GM23338 (cell line): ENCODE measurements at regions not wholly inside any gene's neighbourhood (a gene's known extent, or its start where the extent isn't known, plus 50 kb on each side); places are given as distances from the start of the nearest gene placed in this dataset.

Experiments used
- ATAC-seq: fragments of 200-7000 bp; cut with Tn5 transposase; 3 replicates; pipeline ENCODE4 v1.9.1; 2020
- DNase-seq: peaks from one replicate; pipeline ENCODE4 v3.0.0-alpha.2; 2015; ENCODE audit warnings: low spot score
- H2AFZ ChIP-seq: fragments of 200-600 bp; sonication (generic); 2 replicates; pipeline ENCODE4 v1.8.0; 2016; ENCODE audit warnings: antibody characterized with exemption, mild to moderate bottlenecking, moderate library complexity
- H3F3A ChIP-seq: fragments of 200-600 bp; sonication (generic); replicated peaks from 2 replicates; pipeline ENCODE4 v1.8.0; 2017; ENCODE audit warnings: antibody characterized with exemption, mixed run types, low read depth
- H3K27ac ChIP-seq: fragments of 200-600 bp; sonication (generic); 2 replicates; pipeline ENCODE4 v1.6.1; 2016; ENCODE audit warnings: low read depth
- H3K27me3 ChIP-seq: fragments of 200-600 bp; sonication (generic); 2 replicates; pipeline ENCODE4 v1.8.0; 2016; ENCODE audit warnings: mild to moderate bottlenecking, mixed run types, moderate library complexity; ENCODE audit not compliant: insufficient read depth
- H3K36me3 ChIP-seq: fragments of 200-600 bp; sonication (generic); 2 replicates; pipeline ENCODE4 v1.8.0; 2016; ENCODE audit warnings: mild to moderate bottlenecking; ENCODE audit not compliant: insufficient read depth
- H3K4me1 ChIP-seq: fragments of 200-600 bp; sonication (generic); 2 replicates; pipeline ENCODE4 v1.8.0; 2016; ENCODE audit warnings: mild to moderate bottlenecking, moderate library complexity; ENCODE audit not compliant: insufficient read depth
- H3K4me2 ChIP-seq: fragments of 200-600 bp; sonication (generic); 2 replicates; pipeline ENCODE4 v1.7.1; 2017; ENCODE audit warnings: mixed run types
- H3K4me3 ChIP-seq: fragments of 200-600 bp; sonication (generic); 2 replicates; pipeline ENCODE4 v1.6.1; 2016; ENCODE audit warnings: mixed run types
- H3K79me2 ChIP-seq: fragments of 200-600 bp; sonication (generic); replicated peaks from 2 replicates; pipeline ENCODE4 v1.8.0; 2017; ENCODE audit warnings: mild to moderate bottlenecking; ENCODE audit not compliant: insufficient read depth
- H3K9me2 ChIP-seq: fragments of 200-600 bp; sonication (generic); 2 replicates; pipeline ENCODE4 v1.8.0; 2017; ENCODE audit not compliant: insufficient read depth
- H4K20me1 ChIP-seq: fragments of 200-600 bp; sonication (generic); replicated peaks from 2 replicates; pipeline ENCODE4 v1.8.0; 2017; ENCODE audit warnings: mild to moderate bottlenecking; ENCODE audit not compliant: insufficient read depth
- H3K27ac Mint-ChIP-seq: 2 replicates; pipeline ENCODE4 v1.8.0; 2020; ENCODE audit warnings: inconsistent platforms, mild to moderate bottlenecking, moderate library complexity, mixed read lengths
- H3K27me3 Mint-ChIP-seq: 3 replicates; pipeline ENCODE4 v1.8.0; 2022; ENCODE audit warnings: low read depth, mild to moderate bottlenecking, moderate library complexity, mixed read lengths, inconsistent platforms; ENCODE audit not compliant: insufficient read depth, poor library complexity
- H3K36me3 Mint-ChIP-seq: 3 replicates; pipeline ENCODE4 v1.8.0; 2021; ENCODE audit warnings: low read depth, mild to moderate bottlenecking, inconsistent platforms, moderate library complexity, mixed read lengths
- H3K4me1 Mint-ChIP-seq: 3 replicates; pipeline ENCODE4 v1.8.0; 2020; ENCODE audit warnings: mild to moderate bottlenecking, inconsistent platforms, mixed read lengths
- H3K4me3 Mint-ChIP-seq: 3 replicates; pipeline ENCODE4 v1.8.0; 2021; ENCODE audit warnings: moderate library complexity, mild to moderate bottlenecking, inconsistent platforms, mixed read lengths
- H3K9me3 Mint-ChIP-seq: 3 replicates; pipeline ENCODE4 v1.8.0; 2020; ENCODE audit warnings: moderate library complexity, mild to moderate bottlenecking, inconsistent platforms, mixed read lengths
- CREB1 ChIP-seq: fragments of 250-450 bp; sonication (Bioruptor Pico); IDR thresholded peaks from 2 replicates; pipeline ENCODE4 v1.5.0; 2020; ENCODE audit warnings: low read depth, mild to moderate bottlenecking, moderate library complexity
- CTCF ChIP-seq, 2 experiments: fragments of 200-600 bp in 1 of 2; sonication (generic) in 1 of 2; conservative IDR thresholded peaks; 2 replicates each; pipeline versions ENCODE4 v1.5.1 to v1.6.1; 2016 to 2017; ENCODE audit warnings: antibody characterized with exemption in 2 of 2, low read depth in 2 of 2, mild to moderate bottlenecking in 2 of 2, moderate library complexity in 1 of 2
- ETS1 ChIP-seq: IDR thresholded peaks from 2 replicates; pipeline ENCODE4 v1.6.1; 2016; ENCODE audit warnings: antibody characterized with exemption
- EZH2 ChIP-seq: fragments of 200-600 bp; sonication (generic); IDR thresholded peaks from one replicate; pipeline ENCODE4 v1.8.0; 2017; ENCODE audit warnings: antibody characterized with exemption, mild to moderate bottlenecking, low read depth; ENCODE audit not compliant: unreplicated experiment
- EZH2phosphoT487 ChIP-seq: fragments of 200-600 bp; sonication (generic); IDR thresholded peaks from one replicate; pipeline ENCODE4 v1.8.1; 2018; ENCODE audit warnings: antibody characterized with exemption; ENCODE audit not compliant: unreplicated experiment
- JUNB ChIP-seq: IDR thresholded peaks from one replicate; pipeline ENCODE4 v1.6.1; 2016; ENCODE audit warnings: antibody characterized with exemption; ENCODE audit not compliant: unreplicated experiment
- NANOG ChIP-seq: IDR thresholded peaks from 2 replicates; pipeline ENCODE4 v1.6.1; 2016; ENCODE audit warnings: antibody characterized with exemption, borderline replicate concordance
- POLR2AphosphoS5 ChIP-seq: IDR thresholded peaks from 2 replicates; pipeline ENCODE4 v1.6.1; 2016; ENCODE audit warnings: antibody characterized with exemption, low read depth
- REST ChIP-seq: IDR thresholded peaks from one replicate; pipeline ENCODE4 v1.6.1; 2018; ENCODE audit warnings: antibody characterized with exemption; ENCODE audit not compliant: unreplicated experiment
- STAT1 ChIP-seq: IDR thresholded peaks from one replicate; pipeline ENCODE4 v1.6.1; 2016; ENCODE audit warnings: antibody characterized with exemption; ENCODE audit not compliant: unreplicated experiment
- ZNF114 ChIP-seq: fragments of 250-450 bp; sonication (Bioruptor Pico); IDR thresholded peaks from 2 replicates; pipeline ENCODE4 v1.5.0; 2020; ENCODE audit warnings: mild to moderate bottlenecking, moderate library complexity
- ZNF331 ChIP-seq: fragments of 250-450 bp; sonication (Bioruptor Pico); IDR thresholded peaks from 2 replicates; pipeline ENCODE4 v1.5.0; 2020; ENCODE audit warnings: low read depth, mild to moderate bottlenecking, moderate library complexity
- ZNF462 ChIP-seq: fragments of 250-450 bp; sonication (Bioruptor Pico); IDR thresholded peaks from 2 replicates; pipeline ENCODE4 v1.5.0; 2020; ENCODE audit warnings: mild to moderate bottlenecking, moderate library complexity

- Histone ChIP-seq H3K4me3 (no peak overlapping the region), H3K27ac (no peak overlapping the region), H3F3A (no peaks in the 10 kb centered on the region), H2AFZ (no peak overlapping the region), H4K20me1 (no peaks in the 10 kb centered on the region), H3K9me2 (no peaks in the 10 kb centered on the region), H3K4me2 (no peak overlapping the region), H3K27me3 (no peaks in the 10 kb centered on the region), H3K79me2 (no peaks in the 10 kb centered on the region), H3K4me1 (no peaks in the 10 kb centered on the region), H3K36me3 (no peaks in the 10 kb centered on the region)
- DNase-seq: peak; percentile 7
- peaks cover 13% of the 10 kb centered on the region for H3K9me3 Mint-ChIP-seq
- TF ChIP-seq NANOG: no peak; the same call in 1 of the 2 replicates
- TF ChIP-seq POLR2AphosphoS5: no peak
- TF ChIP-seq CTCF (conservative IDR thresholded peaks at IDR 0.05; ENCODE audit: low read depth in 2 of 2): no peak
- no peak for TF ChIP-seq REST
- no peak for TF ChIP-seq EZH2phosphoT487
- no peak for TF ChIP-seq EZH2
- TF ChIP-seq ZNF331: no peak
- no peak for TF ChIP-seq JUNB
- TF ChIP-seq STAT1: no peak
- TF ChIP-seq ZNF462 (CRISPR knock-in tag): no peak
- TF ChIP-seq CREB1 (CRISPR knock-in tag): no peak
- TF ChIP-seq ZNF114: no peak
- TF ChIP-seq ETS1: no peak
- peak overlapping the region; percentile 22 for H3K27ac Mint-ChIP-seq
- H3K4me1 Mint-ChIP-seq: peaks cover 18% of the 10 kb centered on the region; the same call in 2 of the 3 replicates
- no peak overlapping the region for H3K4me3 Mint-ChIP-seq
- no peaks in the 10 kb centered on the region for H3K27me3 Mint-ChIP-seq
- no peak for ATAC-seq
- peaks cover 24% of the 10 kb centered on the region; the same call in 2 of the 3 replicates for H3K36me3 Mint-ChIP-seq
Observed at GRCh38 chr2:185265747-185266146, 472.9 kb upstream of the FSIP2 start.
